HG02840 (cell line): ENCODE measurements at regions not wholly inside any gene's neighbourhood (a gene's known extent, or its start where the extent isn't known, plus 50 kb on each side); places are given as distances from the start of the nearest gene placed in this dataset.

ENCODE experiments used
- ATAC-seq: cut with Tn5 transposase; IDR thresholded peaks from one replicate; pipeline ENCODE4 v1.9.1; 2021; ENCODE audit warnings: mild to moderate bottlenecking, moderate library complexity, moderate number of reproducible peaks; ENCODE audit not compliant: unreplicated experiment, low FRiP score

DNA sequence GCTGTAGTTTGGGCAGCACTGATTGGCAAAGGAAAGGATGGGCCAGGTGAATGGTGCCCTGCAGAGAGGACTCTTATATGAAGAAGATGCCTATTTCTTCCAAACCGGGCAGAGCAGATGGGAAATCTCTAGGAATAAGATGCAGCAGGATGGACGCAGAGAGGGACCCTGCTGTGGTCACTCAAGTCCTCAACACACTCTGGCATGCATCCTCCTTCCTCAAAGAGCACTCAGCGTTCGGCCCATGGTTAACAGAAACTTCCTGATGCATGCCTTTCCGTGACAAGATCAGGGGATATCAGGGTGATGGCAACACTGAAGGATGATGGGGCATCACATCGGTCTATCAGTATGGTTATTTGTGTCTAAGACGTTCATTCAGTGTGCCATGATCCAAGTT, 232.7 kb downstream of the TTC32 start:
- ATAC-seq: no peak

DNA sequence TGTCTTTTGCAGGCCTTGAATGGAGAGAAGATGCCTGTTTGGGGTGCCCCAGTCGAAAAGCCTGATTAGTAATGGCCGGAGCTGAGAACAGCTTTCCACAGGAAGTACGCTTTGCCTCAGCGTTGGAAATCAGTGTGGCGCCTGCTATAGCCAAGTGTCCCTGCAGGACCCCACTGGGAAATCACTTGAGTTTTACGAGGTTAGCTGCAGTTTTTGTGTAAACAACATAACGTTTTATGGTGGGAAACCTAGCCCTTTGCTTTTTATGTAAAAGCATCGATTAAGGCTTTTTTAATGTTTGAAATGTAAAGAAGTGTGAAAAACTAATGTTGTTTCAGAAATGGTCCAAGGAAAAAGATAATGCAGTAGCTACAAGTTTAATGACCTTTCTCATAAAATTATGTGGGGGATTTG, 234.2 kb downstream of the TTC32 start:
- no peak for ATAC-seq

DNA sequence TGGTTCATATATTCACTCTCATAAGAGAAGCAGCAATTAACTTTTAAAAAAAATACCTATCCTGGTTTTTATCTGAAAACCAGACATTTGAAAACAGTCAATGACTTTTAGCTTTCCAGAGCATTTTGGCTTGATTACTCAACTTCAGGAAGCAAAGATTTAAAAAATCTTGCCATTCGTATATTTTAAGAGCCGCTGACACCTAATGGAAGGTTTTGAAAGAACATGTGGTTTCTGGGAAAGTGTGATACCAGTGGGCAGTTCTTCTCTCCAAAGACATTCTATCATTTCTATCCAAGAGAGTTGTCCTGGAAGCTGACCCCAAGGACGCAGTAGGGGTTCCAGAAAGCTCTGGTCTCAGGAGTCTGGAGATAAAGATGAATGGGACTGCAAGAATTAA, 234.7 kb downstream of the TTC32 start:
- ATAC-seq: no peak

DNA sequence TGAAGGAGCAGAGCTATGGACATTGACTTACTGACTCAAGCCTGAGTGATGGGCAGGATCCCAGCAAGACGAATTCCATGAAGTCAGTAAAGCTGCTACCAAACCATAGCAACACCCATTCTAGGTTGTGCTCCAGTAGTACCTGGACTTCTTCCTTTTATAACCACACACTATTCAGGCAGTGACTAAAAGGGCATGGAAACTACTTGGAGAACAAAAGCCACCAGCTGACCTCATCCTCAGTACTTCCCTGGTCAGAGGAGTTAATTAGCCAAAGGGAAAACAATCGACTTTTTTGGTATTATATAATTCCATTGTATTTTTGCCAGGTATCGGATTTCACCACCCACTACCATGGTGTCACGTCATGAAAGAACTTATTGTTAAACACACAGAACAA, 237.1 kb downstream of the TTC32 start:
- ATAC-seq: no peak

DNA sequence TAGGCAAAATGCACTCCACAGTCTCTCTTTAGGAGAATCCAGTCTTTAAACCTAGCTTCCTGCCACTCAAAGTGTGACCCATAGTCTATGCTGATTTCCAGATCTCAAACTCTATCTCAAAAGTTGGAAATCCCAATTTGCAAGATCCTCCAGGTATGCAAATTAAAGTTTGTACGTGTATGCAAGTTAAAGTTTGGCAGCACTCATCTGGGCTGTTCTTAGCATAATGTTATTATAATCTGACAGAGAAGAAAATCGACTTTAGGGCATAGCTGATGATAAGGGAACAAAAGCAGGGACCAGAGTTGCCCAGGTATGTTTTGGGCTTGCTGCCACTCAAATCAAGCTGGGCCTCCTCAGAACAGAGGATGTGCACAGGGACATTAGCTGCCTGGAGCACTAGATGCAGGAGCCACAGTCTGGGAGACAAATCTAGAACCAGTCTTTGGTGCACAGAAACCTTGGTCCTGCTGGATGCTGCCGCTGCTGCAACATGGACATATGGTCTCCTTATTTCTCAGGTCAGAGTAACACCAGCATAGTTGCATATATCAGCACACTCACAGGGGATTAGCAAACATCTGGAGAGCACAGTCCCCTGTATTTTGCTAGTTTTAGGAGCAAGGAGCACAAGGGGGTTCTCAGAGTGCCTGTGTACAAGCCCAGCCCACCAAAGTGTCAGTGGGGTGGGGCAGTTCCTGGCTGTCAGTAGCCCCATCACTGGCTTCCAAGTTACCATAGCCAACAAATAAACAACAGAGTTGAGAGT, 242.6 kb downstream of the TTC32 start:
- ATAC-seq: no peak

DNA sequence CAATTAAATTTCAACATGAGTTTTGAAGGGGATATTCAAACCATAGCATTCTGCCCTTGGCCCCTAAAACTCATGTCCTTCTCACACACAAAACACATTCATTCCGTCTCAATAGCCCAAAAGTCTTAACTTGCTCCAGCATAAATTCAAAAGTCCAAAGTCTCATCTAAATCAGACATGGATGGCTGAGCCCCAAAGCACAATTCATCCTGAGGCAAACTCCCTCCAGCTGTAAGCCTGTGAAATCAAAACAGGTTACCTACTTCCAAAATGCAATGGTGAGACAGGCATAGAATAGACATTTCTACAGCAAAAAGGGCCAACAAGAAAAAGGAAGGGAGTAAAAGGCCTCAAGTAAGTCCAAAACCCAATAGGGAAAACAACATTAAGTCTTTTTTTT, 245.8 kb downstream of the TTC32 start:
- ATAC-seq: no peak

DNA sequence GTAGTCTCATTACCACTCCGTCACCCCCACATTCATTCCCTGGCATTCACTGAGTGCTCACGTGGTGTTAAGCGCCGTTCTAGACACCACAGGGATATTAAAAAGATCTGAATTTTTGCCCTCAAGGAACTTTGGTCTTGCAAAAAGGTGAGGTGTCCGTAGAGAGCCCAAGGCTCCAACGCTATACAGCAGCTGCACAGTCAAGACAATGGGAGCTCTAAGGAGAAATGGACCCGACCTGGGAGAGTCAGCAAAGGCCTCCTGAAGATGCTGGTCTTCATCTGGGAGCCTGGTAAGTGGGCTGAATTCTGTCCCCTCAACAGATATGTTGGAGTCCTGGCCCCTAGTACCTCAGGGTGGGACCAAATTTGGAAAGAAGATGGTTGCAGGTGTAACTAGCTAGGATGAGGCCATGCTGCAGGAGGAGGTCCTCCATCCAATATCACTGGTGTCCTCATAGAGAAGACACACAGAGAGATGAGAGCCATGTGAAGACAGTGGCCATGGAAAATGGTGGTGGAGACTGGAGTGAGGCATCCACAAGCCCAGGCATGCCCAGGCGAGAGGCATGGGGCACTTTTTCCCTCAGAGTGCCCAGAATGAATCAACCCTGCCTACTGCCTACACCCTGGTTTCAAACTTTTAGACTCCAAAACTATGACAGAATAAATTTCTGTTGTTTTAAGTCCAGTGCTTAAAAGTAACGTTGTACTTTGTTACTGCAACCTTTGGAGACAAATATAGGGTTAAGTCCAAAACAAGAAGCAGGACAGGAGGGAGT, 247.3 kb downstream of the TTC32 start:
- ATAC-seq: no peak

DNA sequence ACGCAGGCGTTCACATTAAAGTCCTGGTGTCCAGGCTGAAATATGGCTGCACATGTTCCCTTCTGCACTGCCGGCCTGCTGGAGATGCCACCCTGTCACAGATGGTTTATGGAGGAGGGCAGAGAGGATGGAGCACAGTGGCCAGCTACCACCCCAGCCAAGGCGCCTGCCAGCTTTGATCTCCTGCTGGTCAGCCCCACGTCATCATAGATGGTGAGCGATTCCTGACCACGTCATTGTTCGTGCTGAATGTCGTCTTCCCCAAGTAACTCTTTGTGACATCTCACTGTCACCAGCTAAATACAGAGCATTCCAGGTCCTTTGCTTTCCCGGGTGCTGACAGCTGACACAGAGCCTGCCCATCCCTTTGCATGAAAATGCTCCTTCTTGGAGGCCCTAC, 248.3 kb downstream of the TTC32 start:
- no peak for ATAC-seq

DNA sequence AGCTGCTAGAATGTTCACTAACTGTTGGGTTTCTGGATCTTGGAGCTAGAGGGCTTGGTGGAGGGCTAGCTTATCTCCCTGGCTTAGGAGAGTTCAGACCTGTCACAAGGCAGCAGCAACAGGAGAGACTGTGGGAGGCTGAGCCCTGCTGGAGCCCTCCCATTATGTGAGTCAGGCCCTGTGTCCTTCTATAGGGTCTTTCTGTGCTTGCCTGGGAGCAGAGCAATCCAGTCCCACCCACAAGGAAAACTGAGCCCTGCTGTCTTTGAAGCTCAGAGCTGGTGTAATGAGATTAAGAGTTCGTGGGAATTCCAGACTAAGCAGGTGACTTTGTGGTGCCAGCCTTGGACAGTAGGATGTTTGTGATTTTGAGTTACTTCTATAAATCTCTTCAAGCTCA, 249.0 kb downstream of the TTC32 start:
- no peak for ATAC-seq

DNA sequence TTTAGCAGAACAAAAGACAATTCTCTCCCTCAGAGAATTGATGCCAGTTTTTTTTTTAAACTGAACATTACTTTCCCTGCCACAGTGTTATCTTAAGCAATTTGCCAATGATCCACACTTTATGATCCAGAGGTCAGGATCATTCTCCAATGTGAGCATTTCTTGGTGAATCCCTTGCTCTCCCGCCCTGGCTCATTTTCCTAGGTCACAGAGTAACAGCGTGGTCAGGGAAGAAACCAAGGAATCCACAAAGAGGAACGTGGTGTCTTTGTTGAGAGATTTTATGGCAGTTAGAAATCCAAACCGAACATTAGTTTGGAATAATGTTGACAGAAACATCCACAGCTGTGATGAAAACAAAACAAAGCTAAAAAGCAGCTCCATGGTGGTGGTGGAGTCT, 250.3 kb downstream of the TTC32 start:
- ATAC-seq: no peak

DNA sequence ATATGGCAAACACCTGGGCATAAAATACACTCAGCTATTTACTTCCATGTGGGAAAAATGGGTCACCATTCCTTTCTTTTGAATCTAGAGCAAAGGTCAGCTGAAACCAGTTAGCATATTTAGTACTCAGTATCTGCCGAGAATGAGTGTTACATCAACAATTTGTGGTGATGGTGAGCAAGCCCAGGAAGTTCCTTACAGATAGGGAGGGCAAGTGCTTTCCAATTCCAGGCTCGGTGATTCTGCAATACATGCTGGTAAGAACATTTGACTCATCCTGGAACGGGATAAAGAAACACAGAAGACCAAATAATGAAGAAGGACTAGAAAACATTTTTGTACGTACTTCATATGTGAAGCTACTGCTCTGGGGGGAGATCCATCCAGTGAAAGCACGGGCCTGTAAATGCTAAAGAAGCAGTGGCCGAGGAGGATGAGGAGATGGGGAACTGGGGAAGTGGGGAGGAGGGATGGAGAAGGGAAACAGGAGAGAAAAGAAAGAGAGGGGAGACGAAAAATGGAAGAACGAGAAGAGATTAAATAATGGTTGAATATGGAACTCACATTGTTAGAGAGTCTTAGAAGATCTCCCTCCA, 251.9 kb downstream of the TTC32 start:
- no peak for ATAC-seq

DNA sequence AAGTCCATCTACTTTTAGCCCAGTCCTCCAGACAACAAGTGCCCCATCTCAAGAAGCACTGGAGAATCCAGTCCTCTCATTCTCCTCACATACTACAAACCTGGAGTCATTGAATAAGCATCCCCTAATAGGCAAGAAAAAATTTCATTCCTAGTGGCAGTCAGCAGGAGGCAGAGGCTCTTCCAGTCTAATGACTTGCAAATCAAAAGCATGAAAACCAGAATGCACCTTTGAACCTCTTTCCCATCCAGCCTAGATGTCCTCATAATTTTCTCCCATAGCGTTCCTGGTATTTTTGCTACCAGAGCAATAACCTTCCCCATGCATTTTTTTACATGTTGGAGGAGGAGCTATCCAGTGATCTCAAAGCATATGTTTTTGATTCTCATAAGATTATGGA, 252.6 kb downstream of the TTC32 start:
- ATAC-seq: no peak

DNA sequence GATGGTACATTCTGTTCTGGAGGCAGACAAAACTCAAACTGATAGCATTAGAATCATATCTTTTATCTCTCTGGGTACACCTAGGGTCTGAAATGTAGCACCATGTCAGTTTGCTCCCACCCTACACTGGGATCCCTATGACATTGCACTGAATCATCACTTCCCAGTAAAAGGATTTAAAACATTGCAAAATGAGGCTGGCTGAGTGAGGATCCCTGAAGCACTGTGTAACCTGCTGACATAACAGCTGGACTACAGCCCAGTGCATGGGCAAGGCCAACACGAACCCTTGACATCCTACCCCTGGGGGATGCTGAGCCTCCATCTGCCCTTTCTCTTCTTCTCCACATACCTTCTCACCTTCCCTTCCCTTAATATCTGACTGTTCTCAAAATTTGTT, 253.2 kb downstream of the TTC32 start:
- no peak for ATAC-seq

DNA sequence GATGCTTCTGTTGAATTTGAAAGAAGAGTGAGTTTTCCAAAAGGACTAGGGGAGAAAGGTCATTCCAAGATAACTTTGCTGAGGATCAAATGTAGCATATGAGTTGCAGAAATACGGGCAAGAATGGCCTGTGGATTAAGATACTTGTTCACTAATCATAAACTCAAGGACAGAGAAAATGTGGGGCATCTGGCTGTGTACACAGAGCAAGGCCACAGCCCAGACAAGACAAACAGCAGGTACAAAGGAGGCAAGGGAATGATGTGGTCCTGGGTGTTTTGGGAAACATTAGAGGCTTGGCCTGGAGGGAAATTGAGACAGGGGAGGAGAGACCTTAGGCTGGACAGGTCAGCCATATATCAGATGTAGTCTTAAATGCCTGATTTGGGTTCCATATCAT, 254.8 kb downstream of the TTC32 start:
- ATAC-seq: no peak

DNA sequence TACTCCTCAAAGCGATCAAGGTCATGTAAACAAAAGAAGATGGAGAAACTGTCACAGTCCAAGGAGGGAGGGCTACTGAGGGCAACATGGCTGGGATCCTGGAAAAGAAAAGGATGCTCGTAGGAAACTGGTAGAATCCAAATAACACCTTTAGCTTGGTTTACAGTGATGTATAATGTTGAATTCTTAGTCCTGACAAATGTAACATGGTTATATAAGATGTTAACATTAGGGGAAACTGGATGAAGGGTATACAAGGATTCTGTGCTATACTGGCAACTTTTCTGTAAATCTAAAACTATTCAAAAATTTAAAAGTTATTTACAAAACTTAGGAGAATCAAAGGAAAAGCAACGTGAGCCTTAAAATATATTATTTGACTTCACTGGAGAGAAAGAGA, 257.0 kb downstream of the TTC32 start:
- no peak for ATAC-seq

DNA sequence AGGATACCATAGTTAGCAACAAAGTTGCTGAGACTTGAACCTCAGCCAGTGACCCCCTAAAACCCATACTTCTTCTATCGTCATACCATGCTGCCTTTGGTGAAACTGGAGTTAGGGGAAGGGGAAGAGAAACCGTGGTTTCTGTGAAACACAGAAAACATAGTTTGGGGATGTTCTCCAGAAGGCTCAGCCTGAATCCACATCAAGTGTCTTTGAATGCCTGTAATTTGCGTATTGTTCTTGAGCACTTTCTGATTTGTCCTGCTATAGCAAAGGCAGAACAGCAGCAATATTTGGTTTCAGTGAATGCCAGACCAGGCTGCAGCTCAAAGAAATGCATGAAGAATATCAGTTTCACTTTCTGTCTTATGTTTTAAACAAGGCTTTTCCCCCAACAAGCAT, 258.7 kb downstream of the TTC32 start:
- ATAC-seq: no peak

DNA sequence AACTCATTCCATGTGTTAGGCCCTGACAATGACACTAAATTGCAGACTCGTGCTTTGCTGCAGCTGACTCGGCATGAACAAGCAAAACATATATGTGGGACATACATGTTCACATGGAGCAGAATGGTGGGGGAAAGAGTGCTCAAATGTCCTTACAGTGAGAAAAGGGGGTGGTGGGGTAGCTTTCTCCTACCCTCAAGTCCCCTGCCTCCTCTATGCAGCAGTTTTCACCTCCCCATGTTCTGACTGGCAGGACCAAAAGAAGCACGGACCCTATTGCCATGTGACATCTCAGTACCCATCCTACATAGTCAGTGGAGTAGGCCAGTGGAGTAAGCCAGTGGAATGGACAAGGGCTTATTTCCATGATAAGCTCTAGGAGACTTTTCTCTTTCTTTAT, 259.3 kb downstream of the TTC32 start:
- ATAC-seq: no peak

DNA sequence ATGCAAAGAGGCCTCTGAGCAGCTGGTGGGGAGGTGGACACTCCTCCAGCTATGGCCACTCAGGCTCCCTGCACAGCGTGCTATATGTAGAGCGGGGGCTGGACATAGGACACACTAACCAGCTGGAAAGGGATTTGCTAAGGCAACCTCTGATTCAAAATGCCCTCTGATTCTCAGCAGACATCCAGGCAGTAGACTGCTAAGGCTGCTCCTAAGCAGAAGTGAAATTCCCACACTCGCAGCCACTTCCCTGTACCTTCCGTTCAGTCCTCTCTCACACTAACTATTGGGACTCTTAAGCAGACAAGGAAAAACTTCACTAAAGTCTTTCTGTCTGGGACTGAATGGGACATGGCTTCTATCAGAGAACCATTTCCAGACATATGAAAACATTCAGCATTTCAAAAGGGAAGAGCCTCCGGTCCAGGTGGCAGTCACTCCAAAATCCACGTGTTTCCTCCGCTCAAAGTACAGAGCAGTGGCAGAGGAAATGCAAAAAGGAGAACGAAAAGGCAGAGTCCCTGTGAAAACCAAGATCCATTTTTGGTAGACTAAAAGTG, 265.8 kb downstream of the TTC32 start:
- no peak for ATAC-seq

DNA sequence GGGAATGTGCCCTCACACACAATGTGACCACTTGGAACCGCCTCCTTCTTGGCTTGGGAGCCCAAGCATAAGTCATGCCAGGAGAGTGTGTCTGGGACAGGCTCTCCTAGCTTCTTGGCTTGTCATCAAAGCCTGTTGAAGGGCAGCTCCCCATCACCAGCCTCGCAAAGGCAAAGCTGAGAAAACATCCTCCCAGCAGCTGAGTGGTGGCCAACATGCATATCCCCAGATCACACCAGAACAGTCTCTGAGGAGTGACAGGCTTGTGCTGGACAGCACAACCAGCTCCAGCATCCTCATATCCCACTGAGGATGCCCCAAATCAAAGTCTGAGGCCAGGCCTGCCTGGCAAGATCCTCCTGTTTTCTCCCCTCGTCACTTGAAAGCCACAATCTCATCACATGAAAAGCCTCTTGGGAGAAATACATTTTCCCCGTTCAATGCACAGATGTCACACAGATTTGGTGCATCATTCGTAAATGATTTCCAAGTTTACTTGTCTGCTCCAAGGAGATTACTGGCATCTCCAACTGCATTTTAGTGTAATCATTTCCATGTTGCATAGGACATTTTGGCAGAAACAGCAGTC, 269.3 kb downstream of the TTC32 start:
- ATAC-seq: no peak

DNA sequence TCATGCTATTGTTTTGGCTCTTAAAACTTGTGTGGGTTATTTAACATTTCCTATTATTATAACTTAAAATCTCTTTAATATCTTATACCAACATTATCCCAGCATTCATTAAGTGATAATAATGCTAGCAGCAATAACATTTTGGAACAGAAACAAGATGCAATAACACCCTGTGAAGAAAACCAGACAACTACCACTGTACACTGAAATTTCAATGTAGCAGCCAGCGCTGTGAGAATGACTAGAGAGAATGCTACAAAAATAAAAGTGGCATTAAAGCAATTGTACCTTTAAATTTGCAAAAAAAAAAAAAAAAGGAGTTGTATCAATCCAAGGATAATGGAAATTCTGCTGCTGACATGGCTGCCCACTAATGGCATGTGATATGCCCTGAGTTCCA, 269.9 kb downstream of the TTC32 start:
- ATAC-seq: no peak

DNA sequence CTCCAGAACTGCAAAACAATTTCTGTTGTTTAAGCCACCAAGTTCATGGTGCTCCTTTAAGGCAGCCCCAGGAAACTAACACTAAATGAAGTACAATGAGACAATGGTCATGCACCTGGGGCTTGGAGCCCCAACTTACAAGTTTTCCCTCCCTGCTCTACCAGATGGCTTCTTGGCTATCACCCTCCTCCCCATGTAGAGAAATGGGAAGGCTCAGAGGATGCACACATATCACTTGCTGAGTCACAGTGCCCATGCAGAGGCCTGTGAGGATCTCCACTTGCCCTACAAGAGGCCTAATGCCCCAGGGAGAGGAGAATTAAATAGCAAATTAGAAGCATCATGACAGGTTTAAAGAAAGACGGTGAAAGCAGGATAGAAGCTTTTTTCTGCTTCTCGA, 270.9 kb downstream of the TTC32 start:
- ATAC-seq: no peak
